ENCODE measurements at regions not wholly inside any gene's neighbourhood (a gene's known extent, or its start where the extent isn't known, plus 50 kb on each side); places are given as distances from the start of the nearest gene placed in this dataset.

- DNase-seq (ENCODE audit: low spot score, unreplicated experiment) = no peak
- no peaks in the 10 kb centered on the region for H3K27me3 Mint-ChIP-seq
- H3K27ac Mint-ChIP-seq = no peak overlapping the region
- H3K9me3 Mint-ChIP-seq (ENCODE audit: low read depth) = no peaks in the 10 kb centered on the region
- H3K4me1 Mint-ChIP-seq (ENCODE audit: low read depth) = no peaks in the 10 kb centered on the region
- H3K4me3 Mint-ChIP-seq (ENCODE audit: low read depth) = no peak overlapping the region
- TF ChIP-seq, protein P1, sequence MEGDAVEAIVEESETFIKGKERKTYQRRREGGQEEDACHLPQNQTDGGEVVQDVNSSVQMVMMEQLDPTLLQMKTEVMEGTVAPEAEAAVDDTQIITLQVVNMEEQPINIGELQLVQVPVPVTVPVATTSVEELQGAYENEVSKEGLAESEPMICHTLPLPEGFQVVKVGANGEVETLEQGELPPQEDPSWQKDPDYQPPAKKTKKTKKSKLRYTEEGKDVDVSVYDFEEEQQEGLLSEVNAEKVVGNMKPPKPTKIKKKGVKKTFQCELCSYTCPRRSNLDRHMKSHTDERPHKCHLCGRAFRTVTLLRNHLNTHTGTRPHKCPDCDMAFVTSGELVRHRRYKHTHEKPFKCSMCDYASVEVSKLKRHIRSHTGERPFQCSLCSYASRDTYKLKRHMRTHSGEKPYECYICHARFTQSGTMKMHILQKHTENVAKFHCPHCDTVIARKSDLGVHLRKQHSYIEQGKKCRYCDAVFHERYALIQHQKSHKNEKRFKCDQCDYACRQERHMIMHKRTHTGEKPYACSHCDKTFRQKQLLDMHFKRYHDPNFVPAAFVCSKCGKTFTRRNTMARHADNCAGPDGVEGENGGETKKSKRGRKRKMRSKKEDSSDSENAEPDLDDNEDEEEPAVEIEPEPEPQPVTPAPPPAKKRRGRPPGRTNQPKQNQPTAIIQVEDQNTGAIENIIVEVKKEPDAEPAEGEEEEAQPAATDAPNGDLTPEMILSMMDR (IDR thresholded peaks at IDR 0.05; ENCODE audit: unreplicated experiment) = no peak
- H3K36me3 Mint-ChIP-seq (ENCODE audit: insufficient read depth) = no peaks in the 10 kb centered on the region
Observed at GRCh38 chr9:20224756-20225155, 397.5 kb downstream of the MLLT3 start.

DNA sequence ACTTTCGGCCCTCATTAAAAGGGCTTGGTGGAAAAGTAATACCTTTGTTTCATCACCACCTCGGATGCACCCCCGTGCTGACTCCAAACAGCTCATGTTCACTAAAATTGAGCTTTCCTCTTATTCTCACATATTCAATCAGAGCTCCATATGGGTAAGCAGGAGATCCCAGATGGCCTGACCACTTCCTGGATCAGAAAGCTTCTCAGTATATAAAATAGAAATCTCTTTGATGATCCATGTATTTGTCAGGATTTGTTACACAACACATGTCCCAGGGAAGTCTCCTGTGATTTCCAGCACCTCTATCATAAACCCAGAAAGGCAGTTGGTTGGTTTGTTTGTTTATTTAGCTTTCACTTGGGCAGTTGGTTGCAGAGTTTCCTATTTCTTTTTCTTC is 402.0 kb downstream of the MLLT3 start:
- TF ChIP-seq, protein P1 (IDR thresholded peaks at IDR 0.05; ENCODE audit: unreplicated experiment) = no peak
- no peak overlapping the region for H3K4me3 Mint-ChIP-seq (ENCODE audit: low read depth)
- DNase-seq (ENCODE audit: low spot score, unreplicated experiment) = no peak
- H3K4me1 Mint-ChIP-seq (ENCODE audit: low read depth) = no peaks in the 10 kb centered on the region
- no peaks in the 10 kb centered on the region for H3K9me3 Mint-ChIP-seq (ENCODE audit: low read depth)
- H3K36me3 Mint-ChIP-seq (ENCODE audit: insufficient read depth) = no peaks in the 10 kb centered on the region
- H3K27me3 Mint-ChIP-seq = no peaks in the 10 kb centered on the region
- no peak overlapping the region for H3K27ac Mint-ChIP-seq

DNA sequence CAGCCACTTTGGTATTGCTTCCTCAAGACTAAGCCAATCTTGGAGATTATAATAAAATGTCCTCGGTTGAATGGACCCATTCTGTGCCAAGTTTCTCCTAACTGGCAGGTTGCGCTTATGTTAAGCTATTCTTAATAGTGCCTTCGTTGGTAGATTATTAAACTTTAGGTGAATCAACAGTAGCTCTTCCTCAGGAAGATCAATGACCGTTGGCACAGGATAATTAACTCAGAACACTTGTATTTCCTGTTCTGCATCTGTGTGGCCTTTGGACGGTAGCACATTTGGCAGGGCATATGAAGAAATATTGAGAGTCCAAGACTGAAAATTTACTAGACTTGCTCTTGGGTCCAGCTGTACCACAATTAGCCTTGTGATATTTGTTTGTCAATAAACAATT is 402.9 kb downstream of the MLLT3 start:
- no peaks in the 10 kb centered on the region for H3K4me1 Mint-ChIP-seq (ENCODE audit: low read depth)
- no peak overlapping the region for H3K27ac Mint-ChIP-seq
- no peaks in the 10 kb centered on the region for H3K36me3 Mint-ChIP-seq (ENCODE audit: insufficient read depth)
- H3K4me3 Mint-ChIP-seq (ENCODE audit: low read depth) = no peak overlapping the region
- TF ChIP-seq, protein P1 (IDR thresholded peaks at IDR 0.05; ENCODE audit: unreplicated experiment) = no peak
- no peak for DNase-seq (ENCODE audit: low spot score, unreplicated experiment)
- no peaks in the 10 kb centered on the region for H3K9me3 Mint-ChIP-seq (ENCODE audit: low read depth)
- no peaks in the 10 kb centered on the region for H3K27me3 Mint-ChIP-seq

DNA sequence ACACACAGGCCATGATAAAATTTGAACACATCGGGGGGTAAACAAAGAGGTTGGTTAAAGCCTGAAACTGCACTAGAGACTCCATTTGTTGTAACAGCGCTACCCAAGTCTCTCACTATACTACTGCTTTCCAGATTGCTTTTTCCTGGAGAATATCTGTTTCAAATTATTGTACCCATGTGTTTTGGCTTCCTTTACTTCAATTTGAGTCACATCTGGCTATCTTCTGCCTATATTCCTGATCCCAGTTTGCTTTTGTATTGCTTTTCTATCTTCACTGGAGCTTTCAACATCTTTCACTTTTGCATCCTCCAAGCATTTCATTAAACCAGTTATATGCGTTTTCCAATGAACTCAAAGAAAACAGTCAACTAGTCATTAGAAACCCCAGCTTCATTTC is 404.7 kb downstream of the MLLT3 start:
- no peak overlapping the region for H3K27ac Mint-ChIP-seq
- H3K9me3 Mint-ChIP-seq (ENCODE audit: low read depth) = no peaks in the 10 kb centered on the region
- no peaks in the 10 kb centered on the region for H3K36me3 Mint-ChIP-seq (ENCODE audit: insufficient read depth)
- TF ChIP-seq, protein P1 (IDR thresholded peaks at IDR 0.05; ENCODE audit: unreplicated experiment) = no peak
- no peaks in the 10 kb centered on the region for H3K27me3 Mint-ChIP-seq
- no peak overlapping the region for H3K4me3 Mint-ChIP-seq (ENCODE audit: low read depth)
- H3K4me1 Mint-ChIP-seq (ENCODE audit: low read depth) = no peaks in the 10 kb centered on the region
- DNase-seq (ENCODE audit: low spot score, unreplicated experiment) = no peak

DNA sequence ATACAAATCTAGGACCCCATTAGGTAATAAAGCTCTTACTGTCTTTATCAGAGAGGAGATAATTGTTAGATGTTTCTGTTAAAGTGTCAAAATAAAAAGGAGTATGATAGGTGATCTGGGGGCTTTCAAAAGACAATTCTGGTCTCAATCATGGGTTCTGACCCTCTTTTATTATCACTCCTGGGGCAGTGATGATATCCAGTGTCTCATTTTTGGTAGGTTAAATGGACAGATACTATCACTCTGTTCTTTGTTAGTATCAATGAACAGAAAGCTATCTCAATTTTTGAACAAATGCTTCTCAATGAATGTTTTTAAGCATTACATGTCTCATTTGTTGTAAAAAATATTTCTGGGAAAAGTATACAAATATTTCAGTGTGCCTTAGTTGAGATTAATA is 405.9 kb downstream of the MLLT3 start:
- TF ChIP-seq, protein P1 (IDR thresholded peaks at IDR 0.05; ENCODE audit: unreplicated experiment) = no peak
- no peaks in the 10 kb centered on the region for H3K9me3 Mint-ChIP-seq (ENCODE audit: low read depth)
- no peaks in the 10 kb centered on the region for H3K27me3 Mint-ChIP-seq
- no peaks in the 10 kb centered on the region for H3K4me1 Mint-ChIP-seq (ENCODE audit: low read depth)
- H3K27ac Mint-ChIP-seq = no peak overlapping the region
- no peak for DNase-seq (ENCODE audit: low spot score, unreplicated experiment)
- H3K36me3 Mint-ChIP-seq (ENCODE audit: insufficient read depth) = no peaks in the 10 kb centered on the region
- H3K4me3 Mint-ChIP-seq (ENCODE audit: low read depth) = no peak overlapping the region
